ENCODE measurements at regions not wholly inside any gene's neighbourhood (a gene's known extent, or its start where the extent isn't known, plus 50 kb on each side); places are given as distances from the start of the nearest gene placed in this dataset.

- DNase-seq: no peak
- peaks cover 6% of the 10 kb centered on the region for H3K4me1 ChIP-seq
- no peaks in the 10 kb centered on the region for H3K27me3 ChIP-seq (ENCODE audit: insufficient read depth in 3 of 3, low read length in 2 of 3)
- H3K27ac ChIP-seq: no peak overlapping the region
- ATAC-seq: no peak
- intact Hi-C loops (cut with DNase I): no loop called here
- no peak overlapping the region for H3K4me3 ChIP-seq
- WGBS, 3 donors: 95 to 98% (median 98%) methylated on average over 8 of the region's 8 CpGs
- H3K9me3 ChIP-seq: no peaks in the 10 kb centered on the region
- no peaks in the 10 kb centered on the region for H3K36me3 ChIP-seq (ENCODE audit: insufficient read depth in 1 of 2, low read depth in 1 of 2)
- TF ChIP-seq CTCF (IDR thresholded peaks at IDR 0.05): no peak
These were observed 181.7 kb upstream of the FAR2 start for GRCh38 chr12:28967426-28967825.

GRCh38 chr12:28973491-28973890 is 175.6 kb upstream of the FAR2 start:
- no peak for ATAC-seq

GRCh38 chr12:28974166-28974565 is 174.9 kb upstream of the FAR2 start:
- intact Hi-C loops (cut with DNase I): no loop called here
- 65 to 81% (median 65%) methylated on average over 1 of the region's 1 CpG for WGBS, 3 donors
- Histone ChIP-seq H3K36me3 (ENCODE audit: insufficient read depth in 1 of 2, low read depth in 1 of 2) (no peaks in the 10 kb centered on the region), H3K4me3 (no peak overlapping the region), H3K4me1 (no peaks in the 10 kb centered on the region), H3K27me3 (ENCODE audit: insufficient read depth in 3 of 3, low read length in 2 of 3) (no peaks in the 10 kb centered on the region), H3K27ac (no peak overlapping the region), H3K9me3 (no peaks in the 10 kb centered on the region)
- TF ChIP-seq CTCF (IDR thresholded peaks at IDR 0.05): no peak
- ATAC-seq (no peak), DNase-seq (no peak)

More at GRCh38 chr12:28973491-28973890, 175.6 kb upstream of the FAR2 start:
- no peak overlapping the region for H3K27ac ChIP-seq
- no peak for TF ChIP-seq CTCF (IDR thresholded peaks at IDR 0.05)
- no peaks in the 10 kb centered on the region for H3K4me1 ChIP-seq
- no peaks in the 10 kb centered on the region for H3K9me3 ChIP-seq
- no peak for DNase-seq
- H3K27me3 ChIP-seq (ENCODE audit: insufficient read depth in 3 of 3, low read length in 2 of 3): no peaks in the 10 kb centered on the region
- intact Hi-C loops (cut with DNase I): no loop called here
- 68 to 77% (median 76%) methylated on average over 2 of the region's 2 CpGs for WGBS, 3 donors
- H3K36me3 ChIP-seq (ENCODE audit: insufficient read depth in 1 of 2, low read depth in 1 of 2): no peaks in the 10 kb centered on the region
- no peak overlapping the region for H3K4me3 ChIP-seq

GRCh38 chr12:28974883-28975282 is 174.2 kb upstream of the FAR2 start:
- ATAC-seq: no peak
- no peak for TF ChIP-seq CTCF (IDR thresholded peaks at IDR 0.05)
- intact Hi-C loops (cut with DNase I): no loop called here
- no peaks in the 10 kb centered on the region for H3K4me1 ChIP-seq
- no peak overlapping the region for H3K27ac ChIP-seq
- no peaks in the 10 kb centered on the region for H3K27me3 ChIP-seq (ENCODE audit: insufficient read depth in 3 of 3, low read length in 2 of 3)
- WGBS, 3 donors: 95 to 96% (median 95%) methylated on average over 1 of the region's 1 CpG
- no peaks in the 10 kb centered on the region for H3K36me3 ChIP-seq (ENCODE audit: insufficient read depth in 1 of 2, low read depth in 1 of 2)
- H3K4me3 ChIP-seq: no peak overlapping the region
- H3K9me3 ChIP-seq: no peaks in the 10 kb centered on the region
- no peak for DNase-seq

- TF ChIP-seq CTCF (IDR thresholded peaks at IDR 0.05): no peak
These were observed 173.3 kb upstream of the FAR2 start for GRCh38 chr12:28975564-28976340.

More at GRCh38 chr12:28975564-28976340, 173.3 kb upstream of the FAR2 start:
- no peak overlapping the region for H3K27ac ChIP-seq
- no peaks in the 10 kb centered on the region for H3K9me3 ChIP-seq
- H3K4me1 ChIP-seq: no peaks in the 10 kb centered on the region
- whole genome bisulfite sequencing, 3 donors: 68 to 69% (median 68%) methylated on average over 3 of the region's 3 CpGs
- intact Hi-C loops (cut with DNase I): no loop called here
- no peaks in the 10 kb centered on the region for H3K27me3 ChIP-seq (ENCODE audit: insufficient read depth in 3 of 3, low read length in 2 of 3)
- no peak for ATAC-seq
- H3K36me3 ChIP-seq (ENCODE audit: insufficient read depth in 1 of 2, low read depth in 1 of 2): no peaks in the 10 kb centered on the region
- no peak for DNase-seq
- H3K4me3 ChIP-seq: no peak overlapping the region
